ENCODE measurements at regions not wholly inside any gene's neighbourhood (a gene's known extent, or its start where the extent isn't known, plus 50 kb on each side); places are given as distances from the start of the nearest gene placed in this dataset.

- Histone ChIP-seq H3K36me3 (ENCODE audit: control insufficient read depth in 2 of 4, insufficient read depth in 4 of 4, low read length in 3 of 4) (no peaks in the 10 kb centered on the region), H4K91ac (replicated peaks; ENCODE audit: insufficient read length, low read length) (no peak overlapping the region), H3K9me3 (ENCODE audit: insufficient read depth in 2 of 2, low read depth in 1 of 2, low read length in 1 of 2) (no peaks in the 10 kb centered on the region), H2AFZ (ENCODE audit: low read length) (no peak overlapping the region), H3K27me3 (replicated peaks in 1 of 4; ENCODE audit: control insufficient read depth in 3 of 4, extremely low read depth in 1 of 4, insufficient read depth in 3 of 4, low read length in 3 of 4) (no peaks in the 10 kb centered on the region), H3K4me2 (ENCODE audit: insufficient read depth in 1 of 2, low read depth in 2 of 2, low read length in 2 of 2) (no peak overlapping the region), H4K5ac (ENCODE audit: insufficient read length, low read depth, low read length) (no peak overlapping the region), H3K79me1 (ENCODE audit: low read depth, low read length) (no peaks in the 10 kb centered on the region), H3K14ac (ENCODE audit: insufficient read length) (no peak overlapping the region), H3K23me2 (ENCODE audit: low read depth, low read length) (no peaks in the 10 kb centered on the region), H2BK12ac (ENCODE audit: low read depth, low read length) (no peak overlapping the region), H4K20me1 (replicated peaks in 1 of 2; ENCODE audit: control insufficient read depth in 1 of 2, insufficient read depth in 2 of 2, low read length in 2 of 2) (no peaks in the 10 kb centered on the region), H3K4ac (replicated peaks; ENCODE audit: insufficient read length, low read depth, low read length) (no peak overlapping the region), H3K4me3 (ENCODE audit: extremely low read depth in 1 of 4, insufficient read depth in 2 of 4, low read depth in 3 of 4, low read length in 4 of 4) (no peak overlapping the region), H2BK20ac (ENCODE audit: low read length) (no peak overlapping the region), H4K8ac (ENCODE audit: extremely low read depth, insufficient read depth, low read length) (no peak overlapping the region), H3K4me1 (replicated peaks in 1 of 4; ENCODE audit: control insufficient read depth in 3 of 4, insufficient read depth in 4 of 4, low read length in 3 of 4) (no peaks in the 10 kb centered on the region), H3K18ac (ENCODE audit: extremely low read depth, low read length) (no peak overlapping the region), H3K9ac (replicated peaks in 1 of 4; ENCODE audit: extremely low read depth in 1 of 4, low read depth in 3 of 4, low read length in 3 of 4) (no peak overlapping the region), H2AK5ac (ENCODE audit: low read depth, low read length) (no peak overlapping the region), H3K23ac (ENCODE audit: insufficient read length) (no peak overlapping the region), H2BK5ac (ENCODE audit: low read depth, low read length) (no peak overlapping the region), H3K27ac (ENCODE audit: low read depth, low read length) (no peak overlapping the region), H3K79me2 (ENCODE audit: control insufficient read depth in 1 of 2, insufficient read depth in 2 of 2, low read length in 2 of 2) (no peaks in the 10 kb centered on the region), H2BK15ac (ENCODE audit: low read length) (no peak overlapping the region), H2BK120ac (replicated peaks; ENCODE audit: low read depth, low read length) (no peak overlapping the region), H3K56ac (replicated peaks; ENCODE audit: insufficient read length, low read depth, low read length) (no peak overlapping the region)
- CTCF ChIA-PET (ENCODE audit: partially characterized antibody), result interaction anchor here (2.0 to 3.4 kb wide), 3 partner anchors 8 to 65 kb away, joined by 6 to 36 read pairs (median 8); no protein-coding TSS in a partner anchor
- 77% methylated on average over 1 of the region's 1 CpG; no CpG with 5 or more reads in 1 of the 2 experiments for WGBS, 2 experiments (ENCODE audit: extremely low coverage in 1 of 2, insufficient coverage in 1 of 2, insufficient read length in 1 of 2, insufficient replicate concordance in 2 of 2, low coverage in 1 of 2, low lambda C conversion rate in 2 of 2, missing lambda C conversion rate in 1 of 2)
- FAIRE-seq, result no peak
- DNase-seq (ENCODE audit: low read depth in 1 of 2, low spot score in 2 of 2), result no peak
- POLR2A ChIA-PET (ENCODE audit: partially characterized antibody), result no interaction called here
- no peak for TF ChIP-seq KDM4A (IDR thresholded peaks at IDR 0.05; ENCODE audit: low read depth, low read length, severe bottlenecking)
- no peak for TF ChIP-seq EZH2 (IDR thresholded peaks at IDR 0.05; ENCODE audit: low read depth, low read length, severe bottlenecking)
- no peak for TF ChIP-seq TCF12 (IDR thresholded peaks at IDR 0.05; ENCODE audit: low read depth, low read length)
- TF ChIP-seq CHD2 (IDR thresholded peaks at IDR 0.05; ENCODE audit: low read length), result no peak
- TF ChIP-seq, protein P1, sequence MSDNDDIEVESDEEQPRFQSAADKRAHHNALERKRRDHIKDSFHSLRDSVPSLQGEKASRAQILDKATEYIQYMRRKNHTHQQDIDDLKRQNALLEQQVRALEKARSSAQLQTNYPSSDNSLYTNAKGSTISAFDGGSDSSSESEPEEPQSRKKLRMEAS (IDR thresholded peaks at IDR 0.05), result no peak
- no peak for TF ChIP-seq RNF2 (IDR thresholded peaks at IDR 0.05; ENCODE audit: borderline replicate concordance, low read depth, low read length, missing control alignments, poor library complexity, severe bottlenecking)
- no peak for TF ChIP-seq JUND (IDR thresholded peaks at IDR 0.05; ENCODE audit: low read length)
- no peak for TF ChIP-seq RAD21 (IDR thresholded peaks at IDR 0.05 in 1 of 2, conservative IDR thresholded peaks at IDR 0.05 in 1 of 2; ENCODE audit: low read depth in 2 of 2, low read length in 2 of 2)
- TF ChIP-seq SP1 (IDR thresholded peaks at IDR 0.05; ENCODE audit: low read depth, low read length), result no peak
- TF ChIP-seq POU5F1 (IDR thresholded peaks at IDR 0.05; ENCODE audit: low read depth, low read length), result no peak
- TF ChIP-seq BCL11A (IDR thresholded peaks at IDR 0.05; ENCODE audit: low read depth in 2 of 2, low read length in 2 of 2), result no peak
- no peak for TF ChIP-seq CTCF (IDR thresholded peaks at IDR 0.05; ENCODE audit: control extremely low read depth in 1 of 3, insufficient read depth in 1 of 3, low read depth in 1 of 3, low read length in 3 of 3)
These were observed 159.1 kb upstream of the CSF3R start for GRCh38 chr1:36641776-36642175.

Data from H1 (cell line).